ENCODE measurements at regions not wholly inside any gene's neighbourhood (a gene's known extent, or its start where the extent isn't known, plus 50 kb on each side); places are given as distances from the start of the nearest gene placed in this dataset.

DNA sequence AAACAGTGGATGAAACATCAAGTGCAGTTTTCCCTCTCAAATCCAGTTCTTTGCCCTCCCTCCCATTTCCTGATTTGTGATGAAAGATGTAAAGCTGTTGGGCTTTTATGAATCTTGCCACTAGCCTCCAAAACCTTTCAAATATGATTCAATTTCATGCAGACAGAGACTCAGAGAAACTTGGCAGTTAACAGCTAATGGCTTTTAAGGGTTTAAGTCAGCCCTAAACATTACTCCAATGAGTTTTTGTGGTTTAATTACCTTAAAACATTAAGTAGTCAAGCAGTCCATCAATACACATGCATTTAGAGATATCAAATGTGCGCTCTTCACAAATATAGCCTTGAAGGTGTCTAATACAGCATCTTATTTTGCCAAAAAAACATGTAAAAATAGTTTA, 1594.0 kb upstream of the GOT2 start:
- H3K27me3 ChIP-seq (ENCODE audit: insufficient read depth, low read length), result no peaks in the 10 kb centered on the region
- H3K79me2 ChIP-seq (ENCODE audit: insufficient read depth, low read length), result no peaks in the 10 kb centered on the region
- no peaks in the 10 kb centered on the region for H4K20me1 ChIP-seq (ENCODE audit: insufficient read depth, low read length)
- H3K4me2 ChIP-seq (ENCODE audit: insufficient read depth, low read length), result no peak overlapping the region
- TF ChIP-seq CTCF (IDR thresholded peaks at IDR 0.05; ENCODE audit: extremely low read depth, low read depth, low read length), result no peak
- no peak overlapping the region for H3K4me3 ChIP-seq (ENCODE audit: insufficient read depth, low read length)
- H3K4me1 ChIP-seq (ENCODE audit: insufficient read depth, low read length), result no peaks in the 10 kb centered on the region
- no peak for DNase-seq (ENCODE audit: insufficient read length, low spot score, missing footprints)
- H3K36me3 ChIP-seq (ENCODE audit: insufficient read depth, low read length), result no peaks in the 10 kb centered on the region
- no peaks in the 10 kb centered on the region for H3K9me3 ChIP-seq (ENCODE audit: low read depth, low read length)
- H2AFZ ChIP-seq (ENCODE audit: low read length), result no peak overlapping the region
- H3K27ac ChIP-seq (ENCODE audit: low read depth, low read length), result no peak overlapping the region

DNA sequence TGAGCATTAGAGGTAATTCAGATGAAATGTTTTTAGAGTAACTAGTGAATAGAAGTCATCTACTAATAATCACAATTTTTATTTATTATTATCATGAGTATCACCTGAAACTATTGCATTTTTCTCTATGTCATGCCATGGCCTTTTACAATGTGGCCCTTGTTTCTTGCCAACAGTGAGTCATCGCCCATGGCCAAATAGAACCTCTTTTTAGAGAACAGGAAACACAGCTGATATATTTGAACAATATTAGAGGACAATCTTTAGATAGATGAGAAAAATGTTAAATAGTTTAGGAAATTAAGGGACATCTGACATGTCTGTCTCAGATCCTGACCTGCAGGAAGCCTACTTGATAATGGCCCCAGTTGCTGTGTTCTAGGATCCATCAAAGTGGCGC, 1584.4 kb upstream of the GOT2 start:
- no peaks in the 10 kb centered on the region for H3K79me2 ChIP-seq (ENCODE audit: insufficient read depth, low read length)
- no peak for TF ChIP-seq CTCF (IDR thresholded peaks at IDR 0.05; ENCODE audit: extremely low read depth, low read depth, low read length)
- H3K4me2 ChIP-seq (ENCODE audit: insufficient read depth, low read length), result no peak overlapping the region
- H4K20me1 ChIP-seq (ENCODE audit: insufficient read depth, low read length), result no peaks in the 10 kb centered on the region
- no peaks in the 10 kb centered on the region for H3K27me3 ChIP-seq (ENCODE audit: insufficient read depth, low read length)
- H3K27ac ChIP-seq (ENCODE audit: low read depth, low read length), result no peak overlapping the region
- no peaks in the 10 kb centered on the region for H3K4me1 ChIP-seq (ENCODE audit: insufficient read depth, low read length)
- no peak overlapping the region for H3K4me3 ChIP-seq (ENCODE audit: insufficient read depth, low read length)
- no peak for DNase-seq (ENCODE audit: insufficient read length, low spot score, missing footprints)
- H2AFZ ChIP-seq (ENCODE audit: low read length), result no peak overlapping the region
- H3K36me3 ChIP-seq (ENCODE audit: insufficient read depth, low read length), result no peaks in the 10 kb centered on the region
- H3K9me3 ChIP-seq (ENCODE audit: low read depth, low read length), result no peaks in the 10 kb centered on the region

DNA sequence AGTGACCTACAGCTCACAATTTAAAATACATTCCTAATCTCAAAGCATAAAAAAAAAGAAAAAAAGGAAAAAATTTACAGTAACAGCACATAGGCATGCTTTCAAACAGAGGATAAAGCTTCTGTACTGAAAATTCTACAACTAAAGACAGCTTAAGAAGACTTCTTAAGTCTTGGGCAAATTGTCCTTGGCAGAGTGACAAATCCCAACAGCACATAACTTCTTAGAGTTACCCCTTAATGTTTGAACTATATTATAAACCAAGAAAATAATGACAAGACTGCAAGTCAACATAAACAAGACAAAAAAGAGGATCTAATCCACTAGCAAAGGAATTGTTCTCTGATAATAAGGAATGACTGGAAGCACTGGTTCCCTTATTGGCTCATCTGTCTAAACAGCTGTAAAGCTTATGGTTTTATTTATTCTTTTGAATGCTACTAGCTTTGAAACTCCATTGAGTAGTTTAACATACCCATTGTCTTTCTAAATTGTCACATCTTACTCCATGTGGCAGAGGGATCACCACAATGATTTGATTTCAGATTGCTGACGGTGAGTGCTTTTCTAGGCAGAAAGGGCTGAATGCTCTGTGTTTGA, 1576.8 kb upstream of the GOT2 start:
- no peak overlapping the region for H2AFZ ChIP-seq (ENCODE audit: low read length)
- H4K20me1 ChIP-seq (ENCODE audit: insufficient read depth, low read length), result no peaks in the 10 kb centered on the region
- no peak overlapping the region for H3K4me2 ChIP-seq (ENCODE audit: insufficient read depth, low read length)
- H3K27ac ChIP-seq (ENCODE audit: low read depth, low read length), result no peak overlapping the region
- no peaks in the 10 kb centered on the region for H3K9me3 ChIP-seq (ENCODE audit: low read depth, low read length)
- H3K4me3 ChIP-seq (ENCODE audit: insufficient read depth, low read length), result no peak overlapping the region
- H3K36me3 ChIP-seq (ENCODE audit: insufficient read depth, low read length), result no peaks in the 10 kb centered on the region
- no peaks in the 10 kb centered on the region for H3K79me2 ChIP-seq (ENCODE audit: insufficient read depth, low read length)
- H3K27me3 ChIP-seq (ENCODE audit: insufficient read depth, low read length), result no peaks in the 10 kb centered on the region
- TF ChIP-seq CTCF (IDR thresholded peaks at IDR 0.05; ENCODE audit: extremely low read depth, low read depth, low read length), result no peak
- DNase-seq (ENCODE audit: insufficient read length, low spot score, missing footprints), result no peak
- H3K4me1 ChIP-seq (ENCODE audit: insufficient read depth, low read length), result no peaks in the 10 kb centered on the region

DNA sequence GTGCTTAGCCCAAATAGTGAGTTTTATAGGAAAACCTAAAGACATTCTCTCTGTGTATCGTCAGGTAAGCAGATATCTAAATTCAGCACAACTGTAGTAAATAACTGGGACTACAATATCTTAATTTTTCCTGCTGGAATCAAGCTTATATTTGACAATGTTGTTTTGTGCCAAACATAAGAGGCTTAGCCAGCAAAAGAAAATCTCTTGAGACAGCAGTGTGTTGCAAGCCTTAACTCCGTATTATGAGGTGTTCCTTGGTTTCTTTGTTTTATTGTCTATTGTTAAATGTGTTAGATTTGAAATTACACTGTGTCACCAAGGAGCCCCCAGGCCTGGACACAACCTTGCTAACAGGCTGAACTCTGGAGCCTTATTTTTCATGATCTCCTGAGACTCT, 1570.6 kb upstream of the GOT2 start:
- H3K79me2 ChIP-seq (ENCODE audit: insufficient read depth, low read length), result no peaks in the 10 kb centered on the region
- H2AFZ ChIP-seq (ENCODE audit: low read length), result no peak overlapping the region
- H3K27me3 ChIP-seq (ENCODE audit: insufficient read depth, low read length), result no peaks in the 10 kb centered on the region
- H3K27ac ChIP-seq (ENCODE audit: low read depth, low read length), result no peak overlapping the region
- H3K4me2 ChIP-seq (ENCODE audit: insufficient read depth, low read length), result no peak overlapping the region
- no peak overlapping the region for H3K4me3 ChIP-seq (ENCODE audit: insufficient read depth, low read length)
- H3K9me3 ChIP-seq (ENCODE audit: low read depth, low read length), result no peaks in the 10 kb centered on the region
- no peak for DNase-seq (ENCODE audit: insufficient read length, low spot score, missing footprints)
- no peaks in the 10 kb centered on the region for H4K20me1 ChIP-seq (ENCODE audit: insufficient read depth, low read length)
- H3K4me1 ChIP-seq (ENCODE audit: insufficient read depth, low read length), result no peaks in the 10 kb centered on the region
- H3K36me3 ChIP-seq (ENCODE audit: insufficient read depth, low read length), result no peaks in the 10 kb centered on the region
- no peak for TF ChIP-seq CTCF (IDR thresholded peaks at IDR 0.05; ENCODE audit: extremely low read depth, low read depth, low read length)
